ENCODE measurements at regions not wholly inside any gene's neighbourhood (a gene's known extent, or its start where the extent isn't known, plus 50 kb on each side); places are given as distances from the start of the nearest gene placed in this dataset.

DNA sequence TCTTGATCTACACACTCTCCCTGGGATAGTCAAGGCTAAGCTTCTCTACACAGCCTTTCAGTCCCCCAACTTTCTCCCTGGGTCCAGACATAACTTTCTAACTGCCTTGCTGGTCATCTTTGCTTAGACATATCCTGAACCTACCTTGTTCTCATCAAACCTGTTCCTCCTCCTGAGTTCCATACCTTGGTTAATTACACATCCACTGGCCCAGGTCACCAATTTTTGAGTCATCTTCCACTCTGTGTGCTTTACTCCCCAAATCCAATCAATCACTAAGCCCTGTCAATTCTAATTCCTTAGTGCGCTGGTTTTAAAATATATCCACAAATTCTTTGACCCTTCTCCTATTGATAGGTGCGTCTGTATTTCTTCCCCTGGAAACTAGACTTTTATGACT lies 107.0 kb downstream of the EVX1 start:
- TF ChIP-seq KLF13 (CRISPR knock-in tag; IDR thresholded peaks at IDR 0.05) (no peak), GABPA (IDR thresholded peaks at IDR 0.05; ENCODE audit: low read depth, low read length) (no peak), GABPA (CRISPR knock-in tag; IDR thresholded peaks at IDR 0.05; ENCODE audit: low read depth) (no peak), ZNF350 (CRISPR knock-in tag; IDR thresholded peaks at IDR 0.05; ENCODE audit: borderline replicate concordance, low read depth) (no peak), SMAD1 (CRISPR knock-in tag; IDR thresholded peaks at IDR 0.05; ENCODE audit: borderline replicate concordance, low read depth) (no peak), TAF1 (CRISPR knock-in tag; IDR thresholded peaks at IDR 0.05) (no peak), SUZ12 (IDR thresholded peaks at IDR 0.05; ENCODE audit: low read depth, low read length) (no peak), BHLHE40 (IDR thresholded peaks at IDR 0.05; ENCODE audit: low read length) (no peak), SMAD3 (CRISPR knock-in tag; IDR thresholded peaks at IDR 0.05) (no peak), NFE2L1 (CRISPR knock-in tag; IDR thresholded peaks at IDR 0.05; ENCODE audit: borderline replicate concordance) (no peak)
- TF ChIP-seq, protein P1, sequence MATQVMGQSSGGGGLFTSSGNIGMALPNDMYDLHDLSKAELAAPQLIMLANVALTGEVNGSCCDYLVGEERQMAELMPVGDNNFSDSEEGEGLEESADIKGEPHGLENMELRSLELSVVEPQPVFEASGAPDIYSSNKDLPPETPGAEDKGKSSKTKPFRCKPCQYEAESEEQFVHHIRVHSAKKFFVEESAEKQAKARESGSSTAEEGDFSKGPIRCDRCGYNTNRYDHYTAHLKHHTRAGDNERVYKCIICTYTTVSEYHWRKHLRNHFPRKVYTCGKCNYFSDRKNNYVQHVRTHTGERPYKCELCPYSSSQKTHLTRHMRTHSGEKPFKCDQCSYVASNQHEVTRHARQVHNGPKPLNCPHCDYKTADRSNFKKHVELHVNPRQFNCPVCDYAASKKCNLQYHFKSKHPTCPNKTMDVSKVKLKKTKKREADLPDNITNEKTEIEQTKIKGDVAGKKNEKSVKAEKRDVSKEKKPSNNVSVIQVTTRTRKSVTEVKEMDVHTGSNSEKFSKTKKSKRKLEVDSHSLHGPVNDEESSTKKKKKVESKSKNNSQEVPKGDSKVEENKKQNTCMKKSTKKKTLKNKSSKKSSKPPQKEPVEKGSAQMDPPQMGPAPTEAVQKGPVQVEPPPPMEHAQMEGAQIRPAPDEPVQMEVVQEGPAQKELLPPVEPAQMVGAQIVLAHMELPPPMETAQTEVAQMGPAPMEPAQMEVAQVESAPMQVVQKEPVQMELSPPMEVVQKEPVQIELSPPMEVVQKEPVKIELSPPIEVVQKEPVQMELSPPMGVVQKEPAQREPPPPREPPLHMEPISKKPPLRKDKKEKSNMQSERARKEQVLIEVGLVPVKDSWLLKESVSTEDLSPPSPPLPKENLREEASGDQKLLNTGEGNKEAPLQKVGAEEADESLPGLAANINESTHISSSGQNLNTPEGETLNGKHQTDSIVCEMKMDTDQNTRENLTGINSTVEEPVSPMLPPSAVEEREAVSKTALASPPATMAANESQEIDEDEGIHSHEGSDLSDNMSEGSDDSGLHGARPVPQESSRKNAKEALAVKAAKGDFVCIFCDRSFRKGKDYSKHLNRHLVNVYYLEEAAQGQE (IDR thresholded peaks at IDR 0.05; ENCODE audit: borderline replicate concordance in 1 of 2, low read depth in 1 of 2, low read length in 2 of 2), result no peak
- TF ChIP-seq, protein P2, sequence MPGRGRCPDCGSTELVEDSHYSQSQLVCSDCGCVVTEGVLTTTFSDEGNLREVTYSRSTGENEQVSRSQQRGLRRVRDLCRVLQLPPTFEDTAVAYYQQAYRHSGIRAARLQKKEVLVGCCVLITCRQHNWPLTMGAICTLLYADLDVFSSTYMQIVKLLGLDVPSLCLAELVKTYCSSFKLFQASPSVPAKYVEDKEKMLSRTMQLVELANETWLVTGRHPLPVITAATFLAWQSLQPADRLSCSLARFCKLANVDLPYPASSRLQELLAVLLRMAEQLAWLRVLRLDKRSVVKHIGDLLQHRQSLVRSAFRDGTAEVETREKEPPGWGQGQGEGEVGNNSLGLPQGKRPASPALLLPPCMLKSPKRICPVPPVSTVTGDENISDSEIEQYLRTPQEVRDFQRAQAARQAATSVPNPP (CRISPR knock-in tag; IDR thresholded peaks at IDR 0.05), result no peak
- TF ChIP-seq, protein P3, sequence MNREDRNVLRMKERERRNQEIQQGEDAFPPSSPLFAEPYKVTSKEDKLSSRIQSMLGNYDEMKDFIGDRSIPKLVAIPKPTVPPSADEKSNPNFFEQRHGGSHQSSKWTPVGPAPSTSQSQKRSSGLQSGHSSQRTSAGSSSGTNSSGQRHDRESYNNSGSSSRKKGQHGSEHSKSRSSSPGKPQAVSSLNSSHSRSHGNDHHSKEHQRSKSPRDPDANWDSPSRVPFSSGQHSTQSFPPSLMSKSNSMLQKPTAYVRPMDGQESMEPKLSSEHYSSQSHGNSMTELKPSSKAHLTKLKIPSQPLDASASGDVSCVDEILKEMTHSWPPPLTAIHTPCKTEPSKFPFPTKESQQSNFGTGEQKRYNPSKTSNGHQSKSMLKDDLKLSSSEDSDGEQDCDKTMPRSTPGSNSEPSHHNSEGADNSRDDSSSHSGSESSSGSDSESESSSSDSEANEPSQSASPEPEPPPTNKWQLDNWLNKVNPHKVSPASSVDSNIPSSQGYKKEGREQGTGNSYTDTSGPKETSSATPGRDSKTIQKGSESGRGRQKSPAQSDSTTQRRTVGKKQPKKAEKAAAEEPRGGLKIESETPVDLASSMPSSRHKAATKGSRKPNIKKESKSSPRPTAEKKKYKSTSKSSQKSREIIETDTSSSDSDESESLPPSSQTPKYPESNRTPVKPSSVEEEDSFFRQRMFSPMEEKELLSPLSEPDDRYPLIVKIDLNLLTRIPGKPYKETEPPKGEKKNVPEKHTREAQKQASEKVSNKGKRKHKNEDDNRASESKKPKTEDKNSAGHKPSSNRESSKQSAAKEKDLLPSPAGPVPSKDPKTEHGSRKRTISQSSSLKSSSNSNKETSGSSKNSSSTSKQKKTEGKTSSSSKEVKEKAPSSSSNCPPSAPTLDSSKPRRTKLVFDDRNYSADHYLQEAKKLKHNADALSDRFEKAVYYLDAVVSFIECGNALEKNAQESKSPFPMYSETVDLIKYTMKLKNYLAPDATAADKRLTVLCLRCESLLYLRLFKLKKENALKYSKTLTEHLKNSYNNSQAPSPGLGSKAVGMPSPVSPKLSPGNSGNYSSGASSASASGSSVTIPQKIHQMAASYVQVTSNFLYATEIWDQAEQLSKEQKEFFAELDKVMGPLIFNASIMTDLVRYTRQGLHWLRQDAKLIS (CRISPR knock-in tag; IDR thresholded peaks at IDR 0.05), result no peak
- TF ChIP-seq, protein P4, sequence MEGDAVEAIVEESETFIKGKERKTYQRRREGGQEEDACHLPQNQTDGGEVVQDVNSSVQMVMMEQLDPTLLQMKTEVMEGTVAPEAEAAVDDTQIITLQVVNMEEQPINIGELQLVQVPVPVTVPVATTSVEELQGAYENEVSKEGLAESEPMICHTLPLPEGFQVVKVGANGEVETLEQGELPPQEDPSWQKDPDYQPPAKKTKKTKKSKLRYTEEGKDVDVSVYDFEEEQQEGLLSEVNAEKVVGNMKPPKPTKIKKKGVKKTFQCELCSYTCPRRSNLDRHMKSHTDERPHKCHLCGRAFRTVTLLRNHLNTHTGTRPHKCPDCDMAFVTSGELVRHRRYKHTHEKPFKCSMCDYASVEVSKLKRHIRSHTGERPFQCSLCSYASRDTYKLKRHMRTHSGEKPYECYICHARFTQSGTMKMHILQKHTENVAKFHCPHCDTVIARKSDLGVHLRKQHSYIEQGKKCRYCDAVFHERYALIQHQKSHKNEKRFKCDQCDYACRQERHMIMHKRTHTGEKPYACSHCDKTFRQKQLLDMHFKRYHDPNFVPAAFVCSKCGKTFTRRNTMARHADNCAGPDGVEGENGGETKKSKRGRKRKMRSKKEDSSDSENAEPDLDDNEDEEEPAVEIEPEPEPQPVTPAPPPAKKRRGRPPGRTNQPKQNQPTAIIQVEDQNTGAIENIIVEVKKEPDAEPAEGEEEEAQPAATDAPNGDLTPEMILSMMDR (CRISPR knock-in tag; IDR thresholded peaks at IDR 0.05), result no peak
